OCI-LY1 (cell line): ENCODE measurements at regions not wholly inside any gene's neighbourhood (a gene's known extent, or its start where the extent isn't known, plus 50 kb on each side); places are given as distances from the start of the nearest gene placed in this dataset.

Experiments used
- H2AFZ ChIP-seq: fragments of 200-600 bp; sonication (generic), shearing (Covaris generic); 2 replicates; pipeline ENCODE4 v1.6.0; 2014; ENCODE audit warnings: antibody characterized with exemption, mild to moderate bottlenecking, low read length
- H3F3A ChIP-seq: fragments of 200-600 bp; sonication (generic), shearing (Covaris generic); 2 replicates; pipeline ENCODE4 v1.6.0; 2014; ENCODE audit warnings: mild to moderate bottlenecking, antibody characterized with exemption, low read length, moderate library complexity; ENCODE audit not compliant: insufficient read depth
- H3K27ac ChIP-seq: fragments of 200-600 bp; sonication (generic); 2 replicates; pipeline ENCODE4 v1.5.1; 2014; ENCODE audit warnings: low read length, mixed run types, mild to moderate bottlenecking, low read depth; ENCODE audit not compliant: poor library complexity, severe bottlenecking
- H3K27me3 ChIP-seq: fragments of 200-600 bp; sonication (generic); 2 replicates; pipeline ENCODE4 v1.6.0; 2014; ENCODE audit warnings: antibody characterized with exemption, mild to moderate bottlenecking, low read length, moderate library complexity; ENCODE audit not compliant: insufficient read depth
- H3K36me3 ChIP-seq: fragments of 200-600 bp; sonication (generic); 2 replicates; pipeline ENCODE4 v1.6.1; 2014; ENCODE audit warnings: mild to moderate bottlenecking, antibody characterized with exemption, low read length, moderate library complexity, mixed read lengths; ENCODE audit not compliant: insufficient read depth
- H3K4me1 ChIP-seq: fragments of 200-600 bp; sonication (generic); 2 replicates; pipeline ENCODE4 v1.5.1; 2014; ENCODE audit warnings: mild to moderate bottlenecking, low read length, moderate library complexity; ENCODE audit not compliant: insufficient read depth, severe bottlenecking
- H3K4me2 ChIP-seq: fragments of 200-600 bp; sonication (generic), shearing (Covaris generic); 2 replicates; pipeline ENCODE4 v1.6.1; 2014; ENCODE audit warnings: low read length
- H3K4me3 ChIP-seq: fragments of 200-600 bp; sonication (generic); 2 replicates; pipeline ENCODE4 v1.5.1; 2014; ENCODE audit warnings: low read length, low read depth, mild to moderate bottlenecking, mixed read lengths; ENCODE audit not compliant: poor library complexity, severe bottlenecking
- H3K79me2 ChIP-seq: fragments of 200-600 bp; shearing (Covaris generic); 2 replicates; pipeline ENCODE4 v1.6.1; 2016; ENCODE audit warnings: mixed run types, low read length, mixed read lengths; ENCODE audit not compliant: insufficient read depth
- H3K9ac ChIP-seq: fragments of 200-600 bp; sonication (generic), shearing (Covaris generic); 2 replicates; pipeline ENCODE4 v1.6.1; 2014; ENCODE audit warnings: mild to moderate bottlenecking, low read length, mixed read lengths
- H3K9me2 ChIP-seq: fragments of 200-600 bp; sonication (generic), shearing (Covaris generic); 2 replicates; pipeline ENCODE4 v1.6.1; 2014; ENCODE audit warnings: low read depth, mild to moderate bottlenecking, low read length, mixed read lengths
- H3K9me3 ChIP-seq: fragments of 200-600 bp; shearing (Covaris generic); 2 replicates; pipeline ENCODE4 v1.6.1; 2014; ENCODE audit warnings: low read length, mixed read lengths
- H4K20me1 ChIP-seq: fragments of 200-600 bp; sonication (generic), shearing (Covaris generic); 2 replicates; pipeline ENCODE4 v1.6.0; 2016; ENCODE audit warnings: mild to moderate bottlenecking, low read length; ENCODE audit not compliant: insufficient read depth
- EZH2 ChIP-seq: fragments of 200-600 bp; sonication (generic), shearing (Covaris generic); IDR thresholded peaks from 2 replicates; pipeline ENCODE4 v1.8.0; 2017; ENCODE audit warnings: borderline replicate concordance, mixed run types, mild to moderate bottlenecking, antibody characterized with exemption, low read length, moderate library complexity, mixed read lengths
- TF ChIP-seq, protein P1 (sequence below): fragments of 200-600 bp; sonication (generic), shearing (Covaris generic); IDR thresholded peaks from 2 replicates; pipeline ENCODE4 v1.5.1; 2017; ENCODE audit warnings: mild to moderate bottlenecking, antibody characterized with exemption, low read length, moderate library complexity, mixed read lengths

DNA sequence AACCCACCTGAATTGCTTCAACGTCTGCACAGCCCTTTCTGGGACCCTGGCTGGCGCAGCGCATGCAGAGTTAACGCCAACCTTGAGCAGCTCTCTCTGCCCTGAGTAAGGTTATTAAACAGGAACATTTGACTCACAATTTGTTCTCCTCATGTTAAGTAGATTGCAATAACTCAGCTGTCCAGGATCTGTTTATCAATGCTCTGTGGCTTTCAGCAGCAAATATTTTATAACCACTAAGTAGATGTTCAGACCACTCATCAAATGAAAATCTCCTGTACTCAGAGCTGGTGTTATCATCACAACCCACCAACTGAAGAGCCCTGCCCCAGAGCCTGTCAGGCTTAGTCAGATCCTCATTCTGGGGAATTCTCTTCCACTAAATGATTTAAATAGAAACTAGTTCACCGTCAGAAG, 403.0 kb downstream of the ZNF608 start:
- Histone ChIP-seq H3K9me3 (0 out of 2 replicates have a peak, but pooled peaks cover 9% of the 10 kb centered on the region), H3K4me2 (no peak overlapping the region), H3K27ac (no peak overlapping the region), H3K9me2 (no peaks in the 10 kb centered on the region), H3K79me2 (no peaks in the 10 kb centered on the region), H2AFZ (no peak overlapping the region), H3K9ac (no peak overlapping the region), H3K27me3 (no peaks in the 10 kb centered on the region), H3K4me1 (peaks cover 9% of the 10 kb centered on the region), H3K4me3 (no peak overlapping the region), H4K20me1 (no peaks in the 10 kb centered on the region), H3F3A (no peaks in the 10 kb centered on the region), H3K36me3 (no peaks in the 10 kb centered on the region)
- TF ChIP-seq, protein P1, sequence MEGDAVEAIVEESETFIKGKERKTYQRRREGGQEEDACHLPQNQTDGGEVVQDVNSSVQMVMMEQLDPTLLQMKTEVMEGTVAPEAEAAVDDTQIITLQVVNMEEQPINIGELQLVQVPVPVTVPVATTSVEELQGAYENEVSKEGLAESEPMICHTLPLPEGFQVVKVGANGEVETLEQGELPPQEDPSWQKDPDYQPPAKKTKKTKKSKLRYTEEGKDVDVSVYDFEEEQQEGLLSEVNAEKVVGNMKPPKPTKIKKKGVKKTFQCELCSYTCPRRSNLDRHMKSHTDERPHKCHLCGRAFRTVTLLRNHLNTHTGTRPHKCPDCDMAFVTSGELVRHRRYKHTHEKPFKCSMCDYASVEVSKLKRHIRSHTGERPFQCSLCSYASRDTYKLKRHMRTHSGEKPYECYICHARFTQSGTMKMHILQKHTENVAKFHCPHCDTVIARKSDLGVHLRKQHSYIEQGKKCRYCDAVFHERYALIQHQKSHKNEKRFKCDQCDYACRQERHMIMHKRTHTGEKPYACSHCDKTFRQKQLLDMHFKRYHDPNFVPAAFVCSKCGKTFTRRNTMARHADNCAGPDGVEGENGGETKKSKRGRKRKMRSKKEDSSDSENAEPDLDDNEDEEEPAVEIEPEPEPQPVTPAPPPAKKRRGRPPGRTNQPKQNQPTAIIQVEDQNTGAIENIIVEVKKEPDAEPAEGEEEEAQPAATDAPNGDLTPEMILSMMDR = no peak
- TF ChIP-seq EZH2 = no peak

DNA sequence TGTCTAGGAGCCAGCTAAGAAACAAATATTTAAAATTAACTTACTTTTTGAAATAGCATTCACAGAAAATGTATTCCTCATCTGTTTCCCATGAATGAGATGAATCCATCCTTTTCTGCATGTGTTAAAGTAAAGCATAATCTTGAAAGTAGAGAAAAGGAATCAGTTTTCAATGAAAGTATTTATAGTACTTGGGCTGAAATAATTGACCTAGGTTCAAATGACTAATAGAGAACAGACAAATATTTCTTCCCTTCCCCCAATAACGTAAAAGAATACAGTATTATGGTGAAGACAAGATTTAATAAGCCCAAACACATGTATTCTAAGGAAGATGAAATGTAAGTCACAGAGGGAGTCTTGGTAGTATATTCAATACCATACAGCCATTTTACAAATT, 403.5 kb downstream of the ZNF608 start:
- Histone ChIP-seq H3K36me3 (no peaks in the 10 kb centered on the region), H3K4me1 (peaks cover 9% of the 10 kb centered on the region), H3F3A (no peaks in the 10 kb centered on the region), H3K79me2 (no peaks in the 10 kb centered on the region), H3K9ac (no peak overlapping the region), H3K27me3 (no peaks in the 10 kb centered on the region), H3K9me2 (no peaks in the 10 kb centered on the region), H3K4me3 (no peak overlapping the region), H3K9me3 (0 out of 2 replicates have a peak, but pooled peaks cover 9% of the 10 kb centered on the region), H3K27ac (no peak overlapping the region), H2AFZ (no peak overlapping the region), H4K20me1 (no peaks in the 10 kb centered on the region), H3K4me2 (no peak overlapping the region)
- no peak for TF ChIP-seq EZH2
- TF ChIP-seq, protein P1 = no peak

DNA sequence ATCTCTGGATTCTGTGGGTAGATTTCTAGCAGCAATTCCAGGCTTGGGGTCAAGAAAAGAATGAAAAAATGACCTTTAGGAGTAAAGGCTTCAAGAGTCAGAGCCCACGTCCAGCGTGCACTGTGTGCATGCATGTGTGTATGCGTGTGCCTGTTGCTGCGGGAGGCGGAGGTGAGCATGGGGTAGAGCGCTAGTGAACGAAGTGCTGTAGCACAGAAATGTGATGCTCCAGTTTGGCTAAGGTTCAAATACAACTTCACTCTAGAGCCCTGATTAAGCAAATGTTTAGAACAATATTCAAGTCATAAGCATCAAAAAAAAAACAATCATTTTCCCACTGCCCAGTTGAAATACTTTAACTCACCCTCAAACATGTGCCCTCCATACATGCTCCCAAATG, 403.9 kb downstream of the ZNF608 start:
- H2AFZ ChIP-seq = no peak overlapping the region
- no peaks in the 10 kb centered on the region for H3K79me2 ChIP-seq
- H3K36me3 ChIP-seq = no peaks in the 10 kb centered on the region
- H3K4me2 ChIP-seq = no peak overlapping the region
- H4K20me1 ChIP-seq = no peaks in the 10 kb centered on the region
- H3K4me1 ChIP-seq = peaks cover 9% of the 10 kb centered on the region
- H3K4me3 ChIP-seq = no peak overlapping the region
- no peak overlapping the region for H3K9ac ChIP-seq
- H3K27ac ChIP-seq = no peak overlapping the region
- no peaks in the 10 kb centered on the region for H3F3A ChIP-seq
- H3K27me3 ChIP-seq = no peaks in the 10 kb centered on the region
- no peaks in the 10 kb centered on the region for H3K9me2 ChIP-seq
- 0 out of 2 replicates have a peak, but pooled peaks cover 9% of the 10 kb centered on the region for H3K9me3 ChIP-seq
- no peak for TF ChIP-seq EZH2
- TF ChIP-seq, protein P1 = no peak
